ENCODE measurements at regions not wholly inside any gene's neighbourhood (a gene's known extent, or its start where the extent isn't known, plus 50 kb on each side); places are given as distances from the start of the nearest gene placed in this dataset.

- TF ChIP-seq POLR2AphosphoS5 (IDR thresholded peaks at IDR 0.05; ENCODE audit: low read depth, low read length) (no peak), TAF1 (IDR thresholded peaks at IDR 0.05; ENCODE audit: borderline replicate concordance, insufficient read depth, low read length) (no peak), REST (IDR thresholded peaks at IDR 0.05; ENCODE audit: insufficient read depth in 1 of 2, low read depth in 2 of 2, low read length in 2 of 2) (no peak), SIN3A (IDR thresholded peaks at IDR 0.05; ENCODE audit: borderline replicate concordance, insufficient read depth, low read length) (no peak), FOXP2 (optimal IDR thresholded peaks at IDR 0.05; ENCODE audit: borderline replicate concordance, extremely low read depth, extremely low read length, insufficient read depth) (no peak)
Measured at GRCh38 chr1:29695036-29695435, 458.7 kb downstream of the PTPRU start.

All from PFSK-1 (cell line).